ENCODE measurements at regions not wholly inside any gene's neighbourhood (a gene's known extent, or its start where the extent isn't known, plus 50 kb on each side); places are given as distances from the start of the nearest gene placed in this dataset.

DNA sequence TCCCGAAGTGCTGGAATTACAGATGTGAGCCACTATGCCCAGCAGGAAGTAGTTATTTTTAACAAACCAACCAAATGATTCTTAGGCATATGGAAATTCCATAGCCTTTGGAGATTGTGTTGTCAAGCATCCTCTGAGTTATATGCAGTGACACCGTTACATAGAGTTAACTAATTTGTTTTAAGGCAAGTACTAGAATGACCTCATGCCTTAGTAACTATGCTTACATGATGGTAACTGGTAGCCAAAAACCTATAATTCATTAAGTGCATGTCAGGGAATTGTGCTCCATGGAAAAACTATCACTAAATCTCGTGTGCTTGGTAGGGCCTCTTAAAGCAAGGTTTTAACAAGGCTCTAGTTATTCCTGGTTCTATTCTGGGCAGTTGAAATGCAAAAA is 392.8 kb downstream of the TUSC7 start:
- peaks cover 3% of the 10 kb centered on the region; the same call in 2 of the 3 replicates for H3K9me3 Mint-ChIP-seq
- Histone ChIP-seq H3F3A (replicated peaks; ENCODE audit: low read depth) (no peaks in the 10 kb centered on the region), H3K4me2 (no peak overlapping the region), H3K27ac (ENCODE audit: low read depth) (no peak overlapping the region), H3K9me2 (ENCODE audit: insufficient read depth) (no peaks in the 10 kb centered on the region), H3K4me3 (no peak overlapping the region), H3K79me2 (replicated peaks; ENCODE audit: insufficient read depth) (no peaks in the 10 kb centered on the region), H3K36me3 (ENCODE audit: insufficient read depth) (no peaks in the 10 kb centered on the region), H2AFZ (no peak overlapping the region), H4K20me1 (replicated peaks; ENCODE audit: insufficient read depth) (no peaks in the 10 kb centered on the region), H3K27me3 (ENCODE audit: insufficient read depth) (no peaks in the 10 kb centered on the region), H3K4me1 (ENCODE audit: insufficient read depth) (no peaks in the 10 kb centered on the region; the same call in 1 of the 2 replicates)
- H3K36me3 Mint-ChIP-seq (ENCODE audit: low read depth): peaks cover 3% of the 10 kb centered on the region; the same call in 2 of the 3 replicates
- TF ChIP-seq ZNF331 (CRISPR knock-in tag; IDR thresholded peaks at IDR 0.05; ENCODE audit: low read depth) (no peak), NANOG (IDR thresholded peaks at IDR 0.05; ENCODE audit: borderline replicate concordance) (no peak), CTCF (conservative IDR thresholded peaks at IDR 0.05; ENCODE audit: low read depth in 2 of 2) (no peak), EZH2phosphoT487 (IDR thresholded peaks at IDR 0.05; ENCODE audit: unreplicated experiment) (no peak), EZH2 (IDR thresholded peaks at IDR 0.05; ENCODE audit: low read depth, unreplicated experiment) (no peak), JUNB (IDR thresholded peaks at IDR 0.05; ENCODE audit: unreplicated experiment) (no peak), POLR2AphosphoS5 (IDR thresholded peaks at IDR 0.05; ENCODE audit: low read depth) (no peak), REST (IDR thresholded peaks at IDR 0.05; ENCODE audit: unreplicated experiment) (no peak), CREB1 (CRISPR knock-in tag; IDR thresholded peaks at IDR 0.05; ENCODE audit: low read depth) (no peak), STAT1 (IDR thresholded peaks at IDR 0.05; ENCODE audit: unreplicated experiment) (no peak), ZNF114 (CRISPR knock-in tag; IDR thresholded peaks at IDR 0.05) (no peak)
- TF ChIP-seq, protein P1, sequence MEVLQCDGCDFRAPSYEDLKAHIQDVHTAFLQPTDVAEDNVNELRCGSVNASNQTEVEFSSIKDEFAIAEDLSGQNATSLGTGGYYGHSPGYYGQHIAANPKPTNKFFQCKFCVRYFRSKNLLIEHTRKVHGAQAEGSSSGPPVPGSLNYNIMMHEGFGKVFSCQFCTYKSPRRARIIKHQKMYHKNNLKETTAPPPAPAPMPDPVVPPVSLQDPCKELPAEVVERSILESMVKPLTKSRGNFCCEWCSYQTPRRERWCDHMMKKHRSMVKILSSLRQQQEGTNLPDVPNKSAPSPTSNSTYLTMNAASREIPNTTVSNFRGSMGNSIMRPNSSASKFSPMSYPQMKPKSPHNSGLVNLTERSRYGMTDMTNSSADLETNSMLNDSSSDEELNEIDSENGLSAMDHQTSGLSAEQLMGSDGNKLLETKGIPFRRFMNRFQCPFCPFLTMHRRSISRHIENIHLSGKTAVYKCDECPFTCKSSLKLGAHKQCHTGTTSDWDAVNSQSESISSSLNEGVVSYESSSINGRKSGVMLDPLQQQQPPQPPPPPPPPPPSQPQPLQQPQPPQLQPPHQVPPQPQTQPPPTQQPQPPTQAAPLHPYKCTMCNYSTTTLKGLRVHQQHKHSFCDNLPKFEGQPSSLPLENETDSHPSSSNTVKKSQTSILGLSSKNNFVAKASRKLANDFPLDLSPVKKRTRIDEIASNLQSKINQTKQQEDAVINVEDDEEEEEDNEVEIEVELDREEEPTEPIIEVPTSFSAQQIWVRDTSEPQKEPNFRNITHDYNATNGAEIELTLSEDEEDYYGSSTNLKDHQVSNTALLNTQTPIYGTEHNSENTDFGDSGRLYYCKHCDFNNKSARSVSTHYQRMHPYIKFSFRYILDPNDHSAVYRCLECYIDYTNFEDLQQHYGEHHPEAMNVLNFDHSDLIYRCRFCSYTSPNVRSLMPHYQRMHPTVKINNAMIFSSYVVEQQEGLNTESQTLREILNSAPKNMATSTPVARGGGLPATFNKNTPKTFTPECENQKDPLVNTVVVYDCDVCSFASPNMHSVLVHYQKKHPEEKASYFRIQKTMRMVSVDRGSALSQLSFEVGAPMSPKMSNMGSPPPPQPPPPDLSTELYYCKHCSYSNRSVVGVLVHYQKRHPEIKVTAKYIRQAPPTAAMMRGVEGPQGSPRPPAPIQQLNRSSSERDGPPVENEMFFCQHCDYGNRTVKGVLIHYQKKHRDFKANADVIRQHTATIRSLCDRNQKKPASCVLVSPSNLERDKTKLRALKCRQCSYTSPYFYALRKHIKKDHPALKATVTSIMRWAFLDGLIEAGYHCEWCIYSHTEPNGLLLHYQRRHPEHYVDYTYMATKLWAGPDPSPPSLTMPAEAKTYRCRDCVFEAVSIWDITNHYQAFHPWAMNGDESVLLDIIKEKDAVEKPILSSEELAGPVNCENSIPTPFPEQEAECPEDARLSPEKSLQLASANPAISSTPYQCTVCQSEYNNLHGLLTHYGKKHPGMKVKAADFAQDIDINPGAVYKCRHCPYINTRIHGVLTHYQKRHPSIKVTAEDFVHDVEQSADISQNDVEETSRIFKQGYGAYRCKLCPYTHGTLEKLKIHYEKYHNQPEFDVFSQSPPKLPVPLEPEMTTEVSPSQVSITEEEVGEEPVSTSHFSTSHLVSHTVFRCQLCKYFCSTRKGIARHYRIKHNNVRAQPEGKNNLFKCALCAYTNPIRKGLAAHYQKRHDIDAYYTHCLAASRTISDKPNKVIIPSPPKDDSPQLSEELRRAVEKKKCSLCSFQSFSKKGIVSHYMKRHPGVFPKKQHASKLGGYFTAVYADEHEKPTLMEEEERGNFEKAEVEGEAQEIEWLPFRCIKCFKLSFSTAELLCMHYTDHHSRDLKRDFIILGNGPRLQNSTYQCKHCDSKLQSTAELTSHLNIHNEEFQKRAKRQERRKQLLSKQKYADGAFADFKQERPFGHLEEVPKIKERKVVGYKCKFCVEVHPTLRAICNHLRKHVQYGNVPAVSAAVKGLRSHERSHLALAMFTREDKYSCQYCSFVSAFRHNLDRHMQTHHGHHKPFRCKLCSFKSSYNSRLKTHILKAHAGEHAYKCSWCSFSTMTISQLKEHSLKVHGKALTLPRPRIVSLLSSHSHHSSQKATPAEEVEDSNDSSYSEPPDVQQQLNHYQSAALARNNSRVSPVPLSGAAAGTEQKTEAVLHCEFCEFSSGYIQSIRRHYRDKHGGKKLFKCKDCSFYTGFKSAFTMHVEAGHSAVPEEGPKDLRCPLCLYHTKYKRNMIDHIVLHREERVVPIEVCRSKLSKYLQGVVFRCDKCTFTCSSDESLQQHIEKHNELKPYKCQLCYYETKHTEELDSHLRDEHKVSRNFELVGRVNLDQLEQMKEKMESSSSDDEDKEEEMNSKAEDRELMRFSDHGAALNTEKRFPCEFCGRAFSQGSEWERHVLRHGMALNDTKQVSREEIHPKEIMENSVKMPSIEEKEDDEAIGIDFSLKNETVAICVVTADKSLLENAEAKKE (CRISPR knock-in tag; IDR thresholded peaks at IDR 0.05): no peak
- TF ChIP-seq, protein P2, sequence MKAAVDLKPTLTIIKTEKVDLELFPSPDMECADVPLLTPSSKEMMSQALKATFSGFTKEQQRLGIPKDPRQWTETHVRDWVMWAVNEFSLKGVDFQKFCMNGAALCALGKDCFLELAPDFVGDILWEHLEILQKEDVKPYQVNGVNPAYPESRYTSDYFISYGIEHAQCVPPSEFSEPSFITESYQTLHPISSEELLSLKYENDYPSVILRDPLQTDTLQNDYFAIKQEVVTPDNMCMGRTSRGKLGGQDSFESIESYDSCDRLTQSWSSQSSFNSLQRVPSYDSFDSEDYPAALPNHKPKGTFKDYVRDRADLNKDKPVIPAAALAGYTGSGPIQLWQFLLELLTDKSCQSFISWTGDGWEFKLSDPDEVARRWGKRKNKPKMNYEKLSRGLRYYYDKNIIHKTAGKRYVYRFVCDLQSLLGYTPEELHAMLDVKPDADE (IDR thresholded peaks at IDR 0.05): no peak
- no peak for DNase-seq (ENCODE audit: low spot score)
- no peak overlapping the region for H3K27ac Mint-ChIP-seq
- peaks cover 8% of the 10 kb centered on the region for H3K4me1 Mint-ChIP-seq
- ATAC-seq: no peak
- no peak overlapping the region for H3K4me3 Mint-ChIP-seq
- no peaks in the 10 kb centered on the region for H3K27me3 Mint-ChIP-seq (ENCODE audit: insufficient read depth, low read depth, poor library complexity)

All from GM23338 (cell line).